ENCODE measurements at regions not wholly inside any gene's neighbourhood (a gene's known extent, or its start where the extent isn't known, plus 50 kb on each side); places are given as distances from the start of the nearest gene placed in this dataset.
"Not testable (repeated sequence)": the region's sequence is repeated elsewhere in the genome, so short reads cannot be mapped to it uniquely, and the experiment has no call there.

DNA sequence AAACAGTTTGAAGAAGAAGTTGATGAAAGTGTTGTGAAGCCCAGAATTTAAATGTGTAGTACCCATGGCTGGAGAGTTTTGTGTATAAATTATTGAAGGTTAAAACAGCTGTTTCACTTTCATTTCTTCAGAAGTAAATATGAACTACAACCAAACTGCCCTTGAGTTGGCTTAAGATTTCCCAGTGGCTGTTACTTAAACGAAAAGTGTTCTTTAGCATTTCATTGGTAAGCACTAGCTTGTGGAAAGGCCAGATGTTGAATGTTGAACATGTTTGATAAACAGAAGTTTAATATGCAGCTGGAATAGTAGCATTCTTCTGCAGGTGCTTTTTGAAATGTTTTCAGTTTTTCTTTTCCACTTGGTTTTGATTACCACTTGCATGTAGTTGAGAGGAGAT, 83.2 kb upstream of the TNRC6B start:
- no peak for DNase-seq

DNA sequence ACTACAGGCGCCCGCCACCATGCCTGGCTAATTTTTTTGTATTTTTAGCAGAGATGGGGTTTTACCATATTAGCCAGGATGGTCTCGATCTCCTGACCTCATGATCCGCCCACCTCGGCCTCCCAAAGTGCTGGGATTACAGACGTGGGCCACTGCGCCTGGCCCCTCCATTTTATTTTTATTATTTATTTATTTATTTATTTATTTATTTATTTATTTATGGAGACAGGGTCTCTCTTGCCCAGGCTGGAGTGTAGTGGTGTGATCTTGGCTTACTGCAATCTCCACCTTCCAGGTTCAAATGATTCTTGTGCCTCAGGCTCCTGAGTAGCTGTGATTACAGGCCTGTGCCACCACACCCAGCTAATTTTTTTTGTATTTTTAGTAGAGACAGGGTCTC, 77.8 kb upstream of the TNRC6B start:
- DNase-seq = not testable (repeated sequence)

DNA sequence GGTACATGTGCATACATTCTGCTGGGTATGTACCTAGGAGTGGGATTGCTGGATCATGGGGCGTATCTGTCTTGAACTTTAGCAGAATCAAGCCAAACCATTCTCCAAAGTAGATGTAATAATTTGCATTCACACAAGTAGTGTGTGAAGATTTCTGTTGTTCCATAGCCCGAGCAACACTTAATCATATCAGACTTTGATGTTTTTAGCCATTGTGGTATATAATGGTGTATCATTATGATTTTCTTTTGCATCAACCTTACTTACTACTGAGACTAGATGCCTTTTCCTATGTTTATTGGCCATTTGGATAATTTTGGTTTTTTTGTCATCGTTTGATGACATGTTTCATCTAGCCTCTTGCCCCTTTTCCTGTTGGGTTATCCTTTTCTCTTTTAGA, 72.0 kb upstream of the TNRC6B start:
- DNase-seq = no peak

DNA sequence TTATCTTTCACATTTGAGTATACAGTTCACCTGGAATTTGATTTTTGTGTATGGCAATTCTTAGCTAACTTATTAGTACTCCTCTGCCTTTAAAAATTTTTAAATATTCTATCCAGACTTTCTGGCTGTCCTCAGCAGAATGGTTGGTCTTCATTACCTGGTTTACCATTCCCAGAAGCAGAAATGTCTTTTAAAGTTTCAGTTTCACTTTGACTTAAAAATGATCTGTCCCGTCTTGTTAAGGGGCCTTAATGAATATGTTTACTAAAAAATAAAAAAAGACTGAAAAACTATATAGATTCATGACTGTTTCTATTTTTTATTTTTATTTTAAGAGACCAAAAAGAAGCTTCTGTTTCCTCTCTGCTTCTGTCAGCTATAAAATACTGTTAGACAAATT, 70.5 kb upstream of the TNRC6B start:
- DNase-seq = no peak

DNA sequence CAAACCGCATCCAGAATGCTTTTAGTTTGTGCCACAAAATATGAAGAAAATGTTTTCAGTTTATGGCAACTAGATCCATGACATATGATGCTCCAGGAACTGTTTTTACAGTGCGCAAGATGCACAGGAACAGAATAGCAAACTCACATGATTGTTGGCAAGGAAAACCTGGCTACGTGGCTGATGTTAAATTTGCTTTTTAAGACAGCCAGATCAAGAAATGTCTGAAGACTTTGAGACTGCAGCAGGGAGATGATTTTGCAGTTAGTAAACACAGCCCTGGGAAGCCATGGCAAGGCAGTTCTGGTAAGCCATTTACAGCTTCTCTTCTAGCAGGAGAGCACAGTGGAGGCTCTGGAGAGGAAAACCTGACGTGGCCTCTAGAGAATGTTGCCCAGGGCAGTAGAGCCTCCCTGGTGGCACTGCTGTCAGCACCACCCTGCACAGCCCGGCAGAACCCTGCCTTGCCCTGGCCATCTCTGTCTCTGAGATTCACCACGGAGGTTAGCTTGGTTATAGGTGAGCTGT, 69.8 kb upstream of the TNRC6B start:
- DNase-seq = peak in 1 of 2 experiments; percentile 31

DNA sequence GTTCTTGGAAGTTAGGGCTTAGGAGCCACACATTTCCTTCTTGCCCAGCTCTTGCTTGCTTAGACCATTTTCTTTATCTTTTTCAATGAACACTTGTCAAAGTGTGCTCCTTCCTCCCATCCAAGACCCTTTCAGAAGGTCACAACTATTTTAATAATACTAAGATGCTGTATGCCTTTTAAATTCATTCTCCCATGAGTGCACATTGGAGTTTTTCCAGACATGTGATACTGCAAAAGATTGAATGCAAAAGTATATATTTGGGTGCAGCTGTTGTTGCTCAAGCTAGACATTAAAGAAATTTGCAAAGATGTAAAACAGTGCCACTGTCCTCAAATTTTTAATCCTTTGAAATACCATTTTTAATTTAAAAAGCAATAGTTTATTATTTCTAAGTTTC, 69.3 kb upstream of the TNRC6B start:
- DNase-seq = peak; percentile 29 to 31

DNA sequence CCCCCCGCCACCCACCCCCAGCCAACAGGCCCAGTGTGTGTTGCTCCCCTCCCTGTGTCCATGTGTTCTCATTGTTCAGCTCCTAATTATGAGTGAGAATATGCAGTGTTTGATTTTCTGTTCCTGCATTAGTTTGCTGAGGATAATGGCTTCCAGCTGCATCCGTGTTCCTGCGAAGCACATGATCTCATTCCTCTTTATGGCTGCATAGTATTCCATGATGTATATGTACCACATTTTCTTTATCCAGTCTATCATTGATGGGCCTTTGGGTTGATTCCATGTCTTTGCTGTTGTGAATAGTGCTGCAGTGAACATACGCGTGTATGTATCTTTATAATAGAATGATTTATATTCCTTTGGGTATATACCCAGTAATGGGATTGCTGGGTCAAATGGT, 68.8 kb upstream of the TNRC6B start:
- peak in 1 of 2 experiments; percentile 21 for DNase-seq

DNA sequence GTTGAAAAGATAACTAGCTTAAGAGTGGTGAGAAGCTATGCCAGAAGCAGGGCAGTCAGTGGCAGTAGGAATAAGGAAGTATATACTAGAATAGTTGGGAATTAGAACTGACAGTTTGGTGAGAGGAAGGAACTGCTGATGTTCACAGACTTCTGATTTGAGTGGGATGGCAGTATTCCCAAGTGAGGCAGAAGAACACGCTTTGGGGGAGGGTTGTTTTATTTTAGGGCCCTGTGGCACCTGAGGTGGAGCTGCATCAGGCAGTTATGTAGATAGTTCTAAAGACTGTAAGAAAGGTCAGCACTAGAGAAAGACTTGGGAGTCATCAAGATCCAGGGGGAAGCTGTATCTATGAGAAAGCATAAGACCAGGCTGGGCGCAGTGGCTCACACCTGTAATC, 66.3 kb upstream of the TNRC6B start:
- no peak for DNase-seq

DNA sequence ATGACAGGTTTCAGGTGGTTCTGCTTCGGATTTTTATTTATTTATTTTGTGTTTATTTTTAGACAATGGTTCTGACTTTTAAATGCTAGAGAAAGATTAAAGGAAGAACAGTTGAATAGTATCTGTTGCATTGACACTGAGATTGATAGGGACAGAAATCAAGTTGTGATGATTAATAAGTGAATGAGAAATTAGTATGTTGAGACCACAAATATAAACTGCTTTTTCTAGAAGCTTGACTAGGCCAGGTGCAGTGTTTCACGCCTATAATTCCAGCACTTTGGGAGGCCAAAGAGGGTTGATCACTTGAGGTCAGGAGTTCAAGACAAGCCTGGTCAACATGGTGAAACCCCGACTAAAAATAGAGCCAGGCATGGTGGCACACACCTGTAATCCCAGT, 65.1 kb upstream of the TNRC6B start:
- no peak for DNase-seq

DNA sequence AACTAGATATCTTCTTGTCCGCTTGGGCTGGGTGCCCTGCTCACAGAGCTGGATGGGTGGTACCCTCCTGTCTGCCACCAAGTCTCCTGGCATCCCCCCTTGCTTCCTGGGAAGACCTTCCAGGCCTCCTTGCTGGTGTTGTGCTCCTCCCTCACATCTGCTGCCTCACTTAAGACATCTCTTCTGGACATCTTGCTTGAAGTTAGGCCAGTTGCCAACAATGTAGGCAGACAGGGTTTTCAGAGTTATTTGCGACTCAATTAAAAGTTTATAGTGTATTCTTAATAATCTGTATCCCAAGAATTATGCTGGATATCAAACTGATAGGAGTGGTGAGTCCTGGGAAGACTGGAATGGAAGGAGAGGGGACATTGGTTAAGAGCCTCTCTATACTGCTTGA, 64.0 kb upstream of the TNRC6B start:
- no peak for DNase-seq

DNA sequence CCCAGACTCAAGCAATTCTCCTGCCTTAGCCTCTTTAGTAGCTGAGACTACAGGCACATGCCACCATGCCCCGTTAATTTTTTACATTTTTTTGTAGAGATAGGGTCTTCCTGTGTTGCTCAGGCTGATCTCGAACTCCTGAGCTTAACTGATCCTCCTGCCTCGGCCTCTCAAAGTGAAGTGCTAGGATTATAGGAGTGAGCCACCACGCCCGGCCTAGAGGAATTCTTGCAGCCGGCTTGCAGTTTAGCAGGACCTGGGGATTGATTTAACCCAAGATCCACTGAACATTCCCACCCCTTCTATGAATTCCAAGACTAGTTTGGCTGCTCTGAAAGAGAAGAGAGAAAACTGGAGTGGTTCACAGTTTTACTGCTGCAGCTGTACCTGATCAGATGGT, 63.3 kb upstream of the TNRC6B start:
- DNase-seq = no peak

DNA sequence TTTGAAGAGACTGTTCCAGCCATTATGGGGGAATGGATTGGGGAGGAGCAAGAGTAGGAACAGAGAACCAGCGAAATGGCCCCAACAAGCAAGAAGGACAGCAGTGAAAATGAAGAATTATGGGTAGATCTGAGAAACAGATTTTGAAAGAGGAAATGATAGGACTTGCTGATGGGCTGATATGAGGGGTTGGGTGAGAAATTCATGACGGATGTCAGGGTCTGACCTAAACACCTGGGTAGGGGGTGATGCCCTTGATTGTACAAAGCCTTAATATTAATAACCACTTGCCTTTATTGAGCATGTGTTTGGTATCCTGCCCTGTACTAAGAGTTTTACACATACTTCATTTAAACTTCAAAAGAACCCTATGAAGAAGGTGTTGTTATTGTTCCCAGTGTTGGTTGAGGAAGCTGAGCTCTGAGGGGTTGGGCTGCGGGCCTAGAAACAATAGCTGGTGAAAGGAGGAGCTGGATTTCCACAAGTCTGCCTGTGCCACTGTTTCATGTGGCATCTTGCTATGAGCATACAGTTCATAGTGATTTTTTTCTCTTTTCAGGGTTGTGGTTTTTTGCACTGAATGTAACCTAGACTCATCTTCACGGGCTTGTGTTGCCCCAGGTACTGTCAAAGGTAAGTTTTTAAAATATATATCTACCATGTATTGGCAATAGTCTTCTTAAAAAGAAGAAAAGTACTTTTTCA, 61.1 kb upstream of the TNRC6B start:
- no peak for DNase-seq

DNA sequence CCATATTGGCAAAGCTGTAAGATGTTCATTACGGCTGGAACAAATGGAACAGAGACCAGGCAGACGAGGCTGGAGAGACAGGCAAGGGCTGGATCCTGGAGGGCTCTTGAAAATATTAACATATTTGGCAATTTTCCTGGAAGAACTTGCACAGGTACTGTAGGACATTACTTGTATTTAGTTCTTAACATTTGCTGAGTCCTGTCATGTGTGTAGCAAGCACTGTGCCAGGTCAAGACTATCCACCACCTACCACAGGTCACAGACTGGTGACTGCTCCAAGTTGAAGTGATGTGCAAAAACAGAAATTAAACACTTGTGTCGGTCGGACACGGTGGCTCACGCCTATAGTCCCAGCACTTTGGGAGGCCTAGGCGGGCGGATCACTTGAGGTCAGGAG, 58.7 kb upstream of the TNRC6B start:
- no peak for DNase-seq

DNA sequence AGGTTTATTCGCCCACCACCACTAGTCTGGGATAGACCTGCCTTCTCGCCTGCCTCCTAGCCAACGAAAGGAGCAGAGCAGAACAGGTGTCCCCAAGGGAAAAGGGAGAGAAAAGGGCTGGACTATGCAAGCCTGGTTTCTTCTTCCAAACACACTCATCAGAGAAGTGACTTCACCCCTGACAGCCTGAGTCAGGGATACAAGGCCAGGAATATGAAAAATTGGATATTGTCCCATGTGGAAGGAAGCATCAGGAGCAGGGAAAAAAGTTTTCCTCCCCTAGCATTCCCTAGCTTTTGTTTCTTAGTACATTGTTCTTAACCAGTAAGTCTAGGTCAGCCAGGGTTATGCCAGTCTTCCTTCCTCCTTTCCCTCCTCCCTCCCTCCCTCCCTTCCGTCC, 56.9 kb upstream of the TNRC6B start:
- DNase-seq = peak; percentile 4 to 26

DNA sequence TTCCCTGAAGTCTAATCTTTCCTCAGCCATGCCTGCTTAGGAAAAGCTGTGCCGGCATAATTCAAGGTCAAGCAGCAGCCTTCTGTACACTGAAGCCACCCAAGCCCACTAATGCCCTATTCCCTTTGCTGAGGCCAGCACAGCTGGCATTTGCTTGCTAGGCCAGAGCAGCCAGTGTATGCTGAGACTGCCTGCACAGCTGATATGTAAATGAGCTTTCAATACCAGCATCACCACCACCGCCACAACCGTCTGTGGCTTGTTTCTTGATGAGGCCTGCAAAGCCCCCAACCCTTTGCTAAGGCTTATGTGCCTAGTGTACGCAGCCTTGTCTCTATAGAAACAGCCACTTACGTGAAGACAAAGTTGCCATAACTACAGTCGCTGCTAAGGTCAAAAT, 56.3 kb upstream of the TNRC6B start:
- peak; percentile 66 to 85 for DNase-seq

DNA sequence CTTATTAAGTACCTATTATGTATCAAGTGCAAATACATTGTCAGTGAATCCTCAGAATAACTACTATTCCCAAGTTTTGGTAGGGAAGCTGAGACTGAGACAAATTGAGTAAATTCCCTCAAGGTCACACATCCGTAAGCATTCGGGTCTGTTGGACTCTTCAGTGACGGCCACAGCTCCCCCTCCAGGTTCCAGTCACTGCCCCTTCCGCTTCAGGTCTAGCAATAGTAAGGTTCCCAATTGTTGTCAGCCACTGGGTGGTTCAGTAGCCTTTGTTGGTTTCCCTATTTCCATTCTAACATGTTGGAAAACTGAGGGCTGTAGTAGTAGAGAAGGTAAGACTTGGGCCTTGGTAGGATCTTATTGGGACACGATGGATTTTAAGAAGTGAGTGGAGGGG, 54.9 kb upstream of the TNRC6B start:
- no peak for DNase-seq

DNA sequence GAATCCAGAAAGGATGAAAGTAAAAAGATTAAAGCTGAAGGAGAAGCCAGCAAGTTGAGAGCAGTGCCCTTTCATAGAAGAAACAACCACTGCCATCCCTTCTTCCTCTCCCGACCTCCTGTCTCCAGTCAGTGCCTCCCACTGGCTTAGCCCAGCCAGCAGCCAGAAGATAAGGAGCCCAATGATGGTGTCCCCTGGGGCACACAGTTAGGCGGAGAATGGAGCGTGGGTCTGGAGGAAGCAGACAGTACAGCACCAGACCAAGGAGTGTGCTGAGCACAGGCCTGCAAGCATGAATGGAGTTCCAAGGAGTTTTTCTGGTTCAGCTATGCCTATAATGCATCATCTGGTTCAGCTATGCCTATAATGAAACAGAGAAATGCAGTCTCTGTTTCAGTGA, 54.3 kb upstream of the TNRC6B start:
- DNase-seq = no peak
